ACC112 (cell line): ENCODE measurements at regions not wholly inside any gene's neighbourhood (a gene's known extent, or its start where the extent isn't known, plus 50 kb on each side); places are given as distances from the start of the nearest gene placed in this dataset.
"Not testable (repeated sequence)": the region's sequence is repeated elsewhere in the genome, so short reads cannot be mapped to it uniquely, and the experiment has no call there.

Experiments used
- H2AFZ ChIP-seq: fragments of 200-600 bp; sonication (generic); one replicate; pipeline ENCODE4 v1.6.0; 2017; ENCODE audit warnings: antibody characterized with exemption, low read length; ENCODE audit not compliant: unreplicated experiment
- H3K27ac ChIP-seq: fragments of 200-600 bp; sonication (generic); 2 replicates; pipeline ENCODE4 v1.5.1; 2014; ENCODE audit warnings: low read depth, mild to moderate bottlenecking, antibody characterized with exemption, low read length, moderate library complexity
- H3K27me3 ChIP-seq: fragments of 200-600 bp; sonication (generic); 2 replicates; pipeline ENCODE4 v1.6.1; 2014; ENCODE audit warnings: mild to moderate bottlenecking, antibody characterized with exemption, low read length, moderate library complexity, mixed read lengths; ENCODE audit not compliant: insufficient read depth
- H3K36me3 ChIP-seq: fragments of 200-600 bp; sonication (generic); 2 replicates; pipeline ENCODE4 v1.6.1; 2016; ENCODE audit warnings: mild to moderate bottlenecking, antibody characterized with exemption, low read length, moderate library complexity, mixed read lengths; ENCODE audit not compliant: insufficient read depth
- H3K4me1 ChIP-seq: fragments of 200-600 bp; sonication (generic); one replicate; pipeline ENCODE4 v1.6.1; 2016; ENCODE audit warnings: low read length, mixed read lengths; ENCODE audit not compliant: insufficient read depth, unreplicated experiment, control insufficient read depth
- H3K4me3 ChIP-seq: fragments of 200-600 bp; sonication (generic); 2 replicates; pipeline ENCODE4 v1.5.1; 2014; ENCODE audit warnings: mild to moderate bottlenecking, low read depth, low read length
- H3K79me2 ChIP-seq: fragments of 200-600 bp; sonication (generic); one replicate; pipeline ENCODE4 v1.6.0; 2016; ENCODE audit warnings: low read length; ENCODE audit not compliant: control insufficient read depth, unreplicated experiment, insufficient read depth

- Histone ChIP-seq H3K27me3 (no peaks in the 10 kb centered on the region), H3K4me1 (no peaks in the 10 kb centered on the region), H3K79me2 (no peaks in the 10 kb centered on the region), H3K36me3 (no peaks in the 10 kb centered on the region), H2AFZ (no peak overlapping the region), H3K4me3 (no peak overlapping the region), H3K27ac (no peak overlapping the region)
These were observed 290.1 kb downstream of the C16orf95 start for GRCh38 chr16:87027056-87027616.

GRCh38 chr16:87028481-87029320, 288.5 kb downstream of the C16orf95 start:
- no peak overlapping the region for H3K4me3 ChIP-seq
- no peaks in the 10 kb centered on the region for H3K27me3 ChIP-seq

GRCh38 chr16:87032554-87032953, 284.6 kb downstream of the C16orf95 start:
- Histone ChIP-seq H3K27ac (no peak overlapping the region), H3K79me2 (no peaks in the 10 kb centered on the region), H2AFZ (no peak overlapping the region), H3K27me3 (no peaks in the 10 kb centered on the region), H3K36me3 (no peaks in the 10 kb centered on the region), H3K4me1 (no peaks in the 10 kb centered on the region), H3K4me3 (no peak overlapping the region)

More at GRCh38 chr16:87028481-87029320, 288.5 kb downstream of the C16orf95 start:
- H3K27ac ChIP-seq = no peak overlapping the region
- no peaks in the 10 kb centered on the region for H3K4me1 ChIP-seq
- H3K36me3 ChIP-seq = no peaks in the 10 kb centered on the region
- H2AFZ ChIP-seq = no peak overlapping the region
- H3K79me2 ChIP-seq = no peaks in the 10 kb centered on the region

GRCh38 chr16:87033021-87033471, 284.1 kb downstream of the C16orf95 start:
- Histone ChIP-seq H2AFZ (no peak overlapping the region), H3K27ac (no peak overlapping the region), H3K27me3 (no peaks in the 10 kb centered on the region), H3K79me2 (no peaks in the 10 kb centered on the region), H3K36me3 (no peaks in the 10 kb centered on the region), H3K4me1 (no peaks in the 10 kb centered on the region), H3K4me3 (no peak overlapping the region)

GRCh38 chr16:87033541-87034300, 283.5 kb downstream of the C16orf95 start:
- Histone ChIP-seq H3K27ac (no peak overlapping the region), H3K36me3 (no peaks in the 10 kb centered on the region), H3K27me3 (no peaks in the 10 kb centered on the region), H2AFZ (no peak overlapping the region), H3K4me3 (no peak overlapping the region), H3K79me2 (no peaks in the 10 kb centered on the region), H3K4me1 (no peaks in the 10 kb centered on the region)

- H3K4me3 ChIP-seq = no peak overlapping the region
- H3K27me3 ChIP-seq = no peaks in the 10 kb centered on the region
- no peaks in the 10 kb centered on the region for H3K36me3 ChIP-seq
- H3K79me2 ChIP-seq = no peaks in the 10 kb centered on the region
- no peaks in the 10 kb centered on the region for H3K4me1 ChIP-seq
- no peak overlapping the region for H3K27ac ChIP-seq
- no peak overlapping the region for H2AFZ ChIP-seq
These were observed 282.9 kb downstream of the C16orf95 start for GRCh38 chr16:87034317-87034716.

GRCh38 chr16:87035053-87035452, 282.1 kb downstream of the C16orf95 start:
- Histone ChIP-seq H3K36me3 (no peaks in the 10 kb centered on the region), H3K79me2 (no peaks in the 10 kb centered on the region), H2AFZ (no peak overlapping the region), H3K4me1 (no peaks in the 10 kb centered on the region), H3K27me3 (no peaks in the 10 kb centered on the region), H3K4me3 (no peak overlapping the region), H3K27ac (no peak overlapping the region)

- Histone ChIP-seq H3K27me3 (no peaks in the 10 kb centered on the region), H2AFZ (no peak overlapping the region), H3K36me3 (no peaks in the 10 kb centered on the region), H3K4me3 (no peak overlapping the region), H3K4me1 (no peaks in the 10 kb centered on the region), H3K79me2 (no peaks in the 10 kb centered on the region), H3K27ac (no peak overlapping the region)
These were observed 280.2 kb downstream of the C16orf95 start for GRCh38 chr16:87037012-87037411.

GRCh38 chr16:87038528-87038927, 278.7 kb downstream of the C16orf95 start:
- not testable (repeated sequence) for H3K27ac ChIP-seq, H3K27me3 ChIP-seq, H3K4me1 ChIP-seq, H3K4me3 ChIP-seq, H3K79me2 ChIP-seq, H3K36me3 ChIP-seq, H2AFZ ChIP-seq

GRCh38 chr16:87040169-87041117, 276.7 kb downstream of the C16orf95 start:
- Histone ChIP-seq H3K27ac (no peak overlapping the region), H3K79me2 (no peaks in the 10 kb centered on the region), H2AFZ (no peak overlapping the region), H3K36me3 (no peaks in the 10 kb centered on the region), H3K27me3 (no peaks in the 10 kb centered on the region), H3K4me1 (no peaks in the 10 kb centered on the region), H3K4me3 (no peak overlapping the region)
